ENCODE measurements at regions not wholly inside any gene's neighbourhood (a gene's known extent, or its start where the extent isn't known, plus 50 kb on each side); places are given as distances from the start of the nearest gene placed in this dataset.

DNA sequence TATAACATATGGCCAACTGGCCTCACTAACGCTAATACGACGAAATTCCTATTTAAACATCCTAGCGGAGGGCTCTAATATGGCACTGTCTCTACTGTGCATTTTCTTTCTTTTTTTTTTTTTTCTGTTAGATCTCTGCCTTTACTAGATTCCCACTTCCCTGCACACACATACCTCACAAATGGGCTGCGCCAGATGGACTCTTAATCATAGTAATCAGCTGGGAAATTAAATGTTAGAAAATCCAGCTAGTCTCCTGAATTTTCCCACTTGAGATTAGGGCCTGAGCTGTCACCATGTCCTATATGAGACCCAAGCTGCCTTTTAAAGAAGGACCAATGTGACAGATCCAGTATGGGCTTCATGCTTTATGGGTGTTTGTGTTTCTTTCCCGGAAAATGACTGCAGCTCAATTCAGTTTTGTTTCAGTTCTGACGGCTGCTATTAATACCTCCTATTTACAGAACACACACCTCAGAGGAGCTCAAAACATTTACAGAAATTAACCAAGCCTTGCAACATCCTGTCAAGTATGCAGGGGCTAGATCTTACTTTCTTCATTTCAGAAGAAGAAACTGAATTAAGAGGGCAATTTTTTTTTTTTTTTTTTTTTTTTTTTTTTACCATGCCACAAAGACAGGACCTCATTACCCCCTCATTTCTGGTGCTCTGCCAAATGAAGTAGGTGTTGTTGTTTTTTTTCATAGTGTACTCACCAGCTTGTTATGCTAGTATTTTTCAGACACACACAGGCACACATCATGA, 49.8 kb upstream of the BLID start:
- DNase-seq = peak; percentile 46 to 61

Measured in NCI-H2081 (cell line).